ENCODE measurements at regions not wholly inside any gene's neighbourhood (a gene's known extent, or its start where the extent isn't known, plus 50 kb on each side); places are given as distances from the start of the nearest gene placed in this dataset.

GRCh38 chr2:191540681-191541080 is 137.3 kb upstream of the NABP1 start:
- TF ChIP-seq POLR2A (IDR thresholded peaks at IDR 0.05) (no peak), CTCF (IDR thresholded peaks at IDR 0.05) (no peak)

Measured in lower leg skin (tissue), 3 donors.